Esophagus squamous epithelium (tissue), 4 donors: ENCODE measurements at regions not wholly inside any gene's neighbourhood (a gene's known extent, or its start where the extent isn't known, plus 50 kb on each side); places are given as distances from the start of the nearest gene placed in this dataset.
"Not testable (repeated sequence)": the region's sequence is repeated elsewhere in the genome, so short reads cannot be mapped to it uniquely, and the experiment has no call there.

Source experiments
- CTCF ChIP-seq, 6 experiments: fragments of 450-650 bp in 4 of 6; fragments of 200-600 bp in 2 of 6; sonication (generic) in 2 of 6; IDR thresholded peaks; one replicate each; pipeline ENCODE4 v1.5.1; 2016 to 2019; ENCODE audit warnings: antibody characterized with exemption in 6 of 6, mild to moderate bottlenecking in 4 of 6, moderate library complexity in 4 of 6
- POLR2A ChIP-seq, 4 donors: fragments of 450-650 bp; IDR thresholded peaks; one replicate each; pipeline ENCODE4 v1.6.1; 2017; ENCODE audit warnings: antibody characterized with exemption in 4 of 4, mild to moderate bottlenecking in 4 of 4, moderate library complexity in 3 of 4

DNA sequence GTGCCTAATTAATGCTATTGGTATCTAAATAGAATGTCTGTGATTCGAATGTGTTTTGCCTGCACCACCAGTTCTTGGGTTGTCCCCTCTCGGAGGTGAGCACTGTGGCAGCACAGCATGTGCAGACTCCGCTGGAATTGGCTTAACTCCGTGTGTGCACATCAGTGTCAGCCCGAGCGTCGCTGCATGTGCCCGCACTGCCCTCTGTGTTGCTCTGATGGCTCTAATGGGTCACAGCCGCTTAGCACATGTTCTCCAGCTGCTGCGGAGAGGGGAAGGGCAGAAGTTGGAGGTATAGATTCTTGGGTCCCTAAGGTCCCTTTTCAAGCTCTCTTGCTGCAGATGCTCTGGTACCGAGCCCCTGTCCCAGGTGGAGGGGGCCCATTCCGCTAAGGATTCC is 75.1 kb downstream of the CDRT15L2 start:
- not testable (repeated sequence) for TF ChIP-seq CTCF, POLR2A (IDR thresholded peaks at IDR 0.05)
